Activated naive CD4-positive, alpha-beta T cell treated with anti-CD3 and anti-CD28 coated beads, Interleukin-2, amount 10 ng/mL, durations not matched to agents 7 days and 5 days (primary cell): ENCODE measurements at regions not wholly inside any gene's neighbourhood (a gene's known extent, or its start where the extent isn't known, plus 50 kb on each side); places are given as distances from the start of the nearest gene placed in this dataset.

Experiments used
- CTCF ChIA-PET: fragments of 350-600 bp; sonication (Branson Sonifier 250); formaldehyde crosslinking; loops from one replicate; lab custom pipeline; 2021; ENCODE audit warnings: antibody characterized with exemption; lab: Charles Lee
- DNase-seq: peaks from one replicate; pipeline ENCODE4 v3.0.0-alpha.2; 2020
- H3K27ac Mint-ChIP-seq: one replicate; pipeline ENCODE4 v1.8.0; 2021; ENCODE audit warnings: mild to moderate bottlenecking, moderate library complexity, mixed read lengths
- H3K27me3 Mint-ChIP-seq: one replicate; pipeline ENCODE4 v1.8.0; 2021; ENCODE audit warnings: mild to moderate bottlenecking, mixed read lengths
- H3K36me3 Mint-ChIP-seq: one replicate; pipeline ENCODE4 v1.8.0; 2021; ENCODE audit warnings: mixed read lengths
- H3K4me1 Mint-ChIP-seq: one replicate; pipeline ENCODE4 v1.8.0; 2021; ENCODE audit warnings: mixed read lengths
- H3K4me3 Mint-ChIP-seq: one replicate; pipeline ENCODE4 v1.8.0; 2021; ENCODE audit warnings: mild to moderate bottlenecking, moderate library complexity, mixed read lengths
- H3K9me3 Mint-ChIP-seq: one replicate; pipeline ENCODE4 v1.8.0; 2021; ENCODE audit warnings: mixed read lengths

- no peak overlapping the region for H3K27ac Mint-ChIP-seq
- DNase-seq: no peak
- no peaks in the 10 kb centered on the region for H3K27me3 Mint-ChIP-seq
- H3K36me3 Mint-ChIP-seq: no peaks in the 10 kb centered on the region
- H3K4me3 Mint-ChIP-seq: no peak overlapping the region
- H3K9me3 Mint-ChIP-seq: peaks cover 2% of the 10 kb centered on the region
- CTCF ChIA-PET: no interaction called here
- no peaks in the 10 kb centered on the region for H3K4me1 Mint-ChIP-seq
Observed at GRCh38 chr10:90407131-90407530, 450.7 kb downstream of the HTR7 start.

GRCh38 chr10:90407851-90408250 lies 450.0 kb downstream of the HTR7 start:
- H3K36me3 Mint-ChIP-seq: no peaks in the 10 kb centered on the region
- H3K4me1 Mint-ChIP-seq: no peaks in the 10 kb centered on the region
- no peak overlapping the region for H3K27ac Mint-ChIP-seq
- DNase-seq: no peak
- H3K9me3 Mint-ChIP-seq: peaks cover 2% of the 10 kb centered on the region
- no peak overlapping the region for H3K4me3 Mint-ChIP-seq
- CTCF ChIA-PET: no interaction called here
- H3K27me3 Mint-ChIP-seq: no peaks in the 10 kb centered on the region

- no peak for DNase-seq
- H3K36me3 Mint-ChIP-seq: no peaks in the 10 kb centered on the region
- H3K27me3 Mint-ChIP-seq: no peaks in the 10 kb centered on the region
- CTCF ChIA-PET: no interaction called here
- H3K27ac Mint-ChIP-seq: no peak overlapping the region
- no peaks in the 10 kb centered on the region for H3K4me1 Mint-ChIP-seq
- peaks cover 2% of the 10 kb centered on the region for H3K9me3 Mint-ChIP-seq
- H3K4me3 Mint-ChIP-seq: no peak overlapping the region
Observed at GRCh38 chr10:90412582-90412981, 445.3 kb downstream of the HTR7 start.

- H3K4me3 Mint-ChIP-seq: no peak overlapping the region
- no peaks in the 10 kb centered on the region for H3K4me1 Mint-ChIP-seq
- H3K27me3 Mint-ChIP-seq: no peaks in the 10 kb centered on the region
- no peak for DNase-seq
- H3K36me3 Mint-ChIP-seq: no peaks in the 10 kb centered on the region
- H3K9me3 Mint-ChIP-seq: peaks cover 2% of the 10 kb centered on the region
- CTCF ChIA-PET: no interaction called here
- H3K27ac Mint-ChIP-seq: no peak overlapping the region
Observed at GRCh38 chr10:90413196-90413595, 444.6 kb downstream of the HTR7 start.

GRCh38 chr10:90414926-90415325 lies 442.9 kb downstream of the HTR7 start:
- Mint-ChIP-seq H3K4me1 (no peaks in the 10 kb centered on the region), H3K27ac (no peak overlapping the region), H3K9me3 (peaks cover 2% of the 10 kb centered on the region), H3K27me3 (no peaks in the 10 kb centered on the region), H3K36me3 (no peaks in the 10 kb centered on the region), H3K4me3 (no peak overlapping the region)
- CTCF ChIA-PET: no interaction called here
- DNase-seq: no peak

GRCh38 chr10:90417029-90417428 lies 440.8 kb downstream of the HTR7 start:
- no peaks in the 10 kb centered on the region for H3K27me3 Mint-ChIP-seq
- CTCF ChIA-PET: no interaction called here
- no peak overlapping the region for H3K27ac Mint-ChIP-seq
- H3K9me3 Mint-ChIP-seq: no peaks in the 10 kb centered on the region
- no peak overlapping the region for H3K4me3 Mint-ChIP-seq
- no peaks in the 10 kb centered on the region for H3K36me3 Mint-ChIP-seq
- DNase-seq: no peak
- no peaks in the 10 kb centered on the region for H3K4me1 Mint-ChIP-seq

GRCh38 chr10:90417476-90418210 lies 440.2 kb downstream of the HTR7 start:
- Mint-ChIP-seq H3K27ac (no peak overlapping the region), H3K4me1 (no peaks in the 10 kb centered on the region), H3K4me3 (no peak overlapping the region), H3K27me3 (no peaks in the 10 kb centered on the region), H3K36me3 (no peaks in the 10 kb centered on the region), H3K9me3 (peaks cover 2% of the 10 kb centered on the region)
- CTCF ChIA-PET: no interaction called here
- no peak for DNase-seq

GRCh38 chr10:90418869-90419652 lies 438.8 kb downstream of the HTR7 start:
- DNase-seq: no peak
- no peak overlapping the region for H3K4me3 Mint-ChIP-seq
- H3K9me3 Mint-ChIP-seq: peaks cover 7% of the 10 kb centered on the region
- no peak overlapping the region for H3K27ac Mint-ChIP-seq
- no peaks in the 10 kb centered on the region for H3K4me1 Mint-ChIP-seq
- H3K36me3 Mint-ChIP-seq: no peaks in the 10 kb centered on the region
- CTCF ChIA-PET: no interaction called here
- H3K27me3 Mint-ChIP-seq: no peaks in the 10 kb centered on the region

GRCh38 chr10:90420637-90421318 lies 437.1 kb downstream of the HTR7 start:
- Mint-ChIP-seq H3K27ac (no peak overlapping the region), H3K27me3 (no peaks in the 10 kb centered on the region), H3K4me1 (no peaks in the 10 kb centered on the region), H3K36me3 (no peaks in the 10 kb centered on the region), H3K9me3 (peaks cover 7% of the 10 kb centered on the region), H3K4me3 (no peak overlapping the region)
- no peak for DNase-seq
- CTCF ChIA-PET: no interaction called here

- CTCF ChIA-PET: no interaction called here
- Mint-ChIP-seq H3K9me3 (peaks cover 7% of the 10 kb centered on the region), H3K27ac (no peak overlapping the region), H3K4me1 (no peaks in the 10 kb centered on the region), H3K27me3 (no peaks in the 10 kb centered on the region), H3K4me3 (no peak overlapping the region), H3K36me3 (no peaks in the 10 kb centered on the region)
- DNase-seq: no peak
Observed at GRCh38 chr10:90421874-90422273, 436.0 kb downstream of the HTR7 start.

GRCh38 chr10:90424730-90425129 lies 433.1 kb downstream of the HTR7 start:
- CTCF ChIA-PET: no interaction called here
- Mint-ChIP-seq H3K9me3 (peaks cover 7% of the 10 kb centered on the region), H3K27ac (no peak overlapping the region), H3K27me3 (no peaks in the 10 kb centered on the region), H3K4me1 (no peaks in the 10 kb centered on the region), H3K36me3 (no peaks in the 10 kb centered on the region), H3K4me3 (no peak overlapping the region)
- no peak for DNase-seq

GRCh38 chr10:90430186-90430585 lies 427.7 kb downstream of the HTR7 start:
- H3K36me3 Mint-ChIP-seq: no peaks in the 10 kb centered on the region
- H3K27ac Mint-ChIP-seq: no peak overlapping the region
- H3K4me1 Mint-ChIP-seq: no peaks in the 10 kb centered on the region
- H3K9me3 Mint-ChIP-seq: no peaks in the 10 kb centered on the region
- no peaks in the 10 kb centered on the region for H3K27me3 Mint-ChIP-seq
- H3K4me3 Mint-ChIP-seq: no peak overlapping the region
- CTCF ChIA-PET: no interaction called here
- no peak for DNase-seq

- Mint-ChIP-seq H3K4me1 (no peaks in the 10 kb centered on the region), H3K36me3 (no peaks in the 10 kb centered on the region)
Observed at GRCh38 chr10:90432866-90433265, 425.0 kb downstream of the HTR7 start.

GRCh38 chr10:90435296-90435695 lies 422.5 kb downstream of the HTR7 start:
- DNase-seq: no peak
- CTCF ChIA-PET: no interaction called here
- Mint-ChIP-seq H3K36me3 (no peaks in the 10 kb centered on the region), H3K9me3 (peaks cover 2% of the 10 kb centered on the region), H3K27ac (no peak overlapping the region), H3K4me1 (no peaks in the 10 kb centered on the region), H3K27me3 (no peaks in the 10 kb centered on the region), H3K4me3 (no peak overlapping the region)

More at GRCh38 chr10:90432866-90433265, 425.0 kb downstream of the HTR7 start:
- Mint-ChIP-seq H3K4me3 (no peak overlapping the region), H3K27me3 (no peaks in the 10 kb centered on the region), H3K9me3 (no peaks in the 10 kb centered on the region), H3K27ac (no peak overlapping the region)
- CTCF ChIA-PET: no interaction called here
- DNase-seq: no peak
